Trophoblast cell (in vitro differentiated cells and primary cell): ENCODE measurements at regions not wholly inside any gene's neighbourhood (a gene's known extent, or its start where the extent isn't known, plus 50 kb on each side); places are given as distances from the start of the nearest gene placed in this dataset.

Experiments used
- DNase-seq, 2 donors: peaks; one replicate each; pipeline ENCODE4 v3.0.0-alpha.2; 2016
- H2AFZ ChIP-seq: 2 replicates; pipeline ENCODE4 v1.6.1; 2013; ENCODE audit warnings: low read length, moderate library complexity, mild to moderate bottlenecking; ENCODE audit not compliant: insufficient read depth, poor library complexity
- H2AK5ac ChIP-seq: 2 replicates; pipeline ENCODE4 v1.6.1; 2013; ENCODE audit warnings: mild to moderate bottlenecking, low read length
- H2BK120ac ChIP-seq: 2 replicates; pipeline ENCODE4 v1.6.1; 2013; ENCODE audit warnings: low read length, mild to moderate bottlenecking, moderate library complexity; ENCODE audit not compliant: insufficient read depth, poor library complexity
- H2BK12ac ChIP-seq: 2 replicates; pipeline ENCODE4 v1.6.1; 2013; ENCODE audit warnings: mild to moderate bottlenecking, low read length, moderate library complexity
- H2BK5ac ChIP-seq: 2 replicates; pipeline ENCODE4 v1.6.1; 2013; ENCODE audit warnings: low read length, low read depth, moderate library complexity, mild to moderate bottlenecking; ENCODE audit not compliant: poor library complexity
- H3K14ac ChIP-seq: 2 replicates; pipeline ENCODE4 v1.6.1; 2013; ENCODE audit warnings: mild to moderate bottlenecking, low read length
- H3K18ac ChIP-seq: 2 replicates; pipeline ENCODE4 v1.6.1; 2013; ENCODE audit warnings: mild to moderate bottlenecking, low read length
- H3K23ac ChIP-seq: 2 replicates; pipeline ENCODE4 v1.6.1; 2013; ENCODE audit warnings: low read length
- H3K27ac ChIP-seq: 2 replicates; pipeline ENCODE4 v1.5.1; 2013; ENCODE audit warnings: low read depth, mild to moderate bottlenecking, inconsistent platforms, low read length, moderate library complexity
- H3K27me3 ChIP-seq: 2 replicates; pipeline ENCODE4 v1.6.1; 2013; ENCODE audit warnings: inconsistent platforms, mild to moderate bottlenecking, low read length, moderate library complexity; ENCODE audit not compliant: insufficient read depth
- H3K36me3 ChIP-seq, 2 experiments: 1 replicate in 1 of 2; 2 replicates in 1 of 2; pipeline ENCODE4 v1.6.1; 2013; ENCODE audit warnings: low read length in 2 of 2, mild to moderate bottlenecking in 2 of 2, moderate library complexity in 1 of 2; ENCODE audit not compliant: insufficient read depth in 2 of 2, control insufficient read depth in 1 of 2
- H3K4ac ChIP-seq: 2 replicates; pipeline ENCODE4 v1.6.1; 2013; ENCODE audit warnings: low read depth, mild to moderate bottlenecking, low read length, moderate library complexity
- H3K4me1 ChIP-seq, 2 experiments: 1 replicate in 1 of 2; 2 replicates in 1 of 2; pipeline ENCODE4 v1.6.1; 2013; ENCODE audit warnings: low read length in 2 of 2, mild to moderate bottlenecking in 2 of 2, moderate library complexity in 1 of 2; ENCODE audit not compliant: insufficient read depth in 2 of 2, control insufficient read depth in 1 of 2
- H3K4me2 ChIP-seq: 2 replicates; pipeline ENCODE4 v1.6.1; 2013; ENCODE audit warnings: inconsistent platforms, mild to moderate bottlenecking, low read length, moderate library complexity
- H3K4me3 ChIP-seq: 2 replicates; pipeline ENCODE4 v1.5.1; 2013; ENCODE audit warnings: mild to moderate bottlenecking, low read depth, low read length, inconsistent platforms
- H3K79me1 ChIP-seq: one replicate; pipeline ENCODE4 v1.6.1; 2013; ENCODE audit warnings: low read length
- H3K79me2 ChIP-seq: 2 replicates; pipeline ENCODE4 v1.6.1; 2013; ENCODE audit warnings: low read length, mild to moderate bottlenecking; ENCODE audit not compliant: control insufficient read depth, insufficient read depth, poor library complexity
- H3K9ac ChIP-seq: 2 replicates; pipeline ENCODE4 v1.6.1; 2013; ENCODE audit warnings: mild to moderate bottlenecking, low read length
- H3K9me3 ChIP-seq: 2 replicates; pipeline ENCODE4 v1.6.1; 2013; ENCODE audit warnings: low read depth, mild to moderate bottlenecking, control low read depth, inconsistent platforms, low read length; ENCODE audit not compliant: insufficient read depth
- H4K12ac ChIP-seq: 2 replicates; pipeline ENCODE4 v1.6.1; 2013; ENCODE audit warnings: low read depth, mild to moderate bottlenecking, low read length, moderate library complexity
- H4K8ac ChIP-seq: 2 replicates; pipeline ENCODE4 v1.6.1; 2013; ENCODE audit warnings: low read depth, mild to moderate bottlenecking, low read length, moderate library complexity
- H4K91ac ChIP-seq: one replicate; pipeline ENCODE4 v1.6.1; 2013; ENCODE audit warnings: low read depth, mild to moderate bottlenecking, low read length, moderate library complexity
- WGBS: extraction: QIAGEN DNeasy Blood & Tissue Kit; methylation state at CpG from one replicate; pipeline ENCODE4 v1.1.7; 2013; ENCODE audit warnings: missing lambda C conversion rate; ENCODE audit not compliant: insufficient read length, insufficient coverage; ENCODE audit errors: extremely low coverage; 5-methylcytosine and 5-hydroxymethylcytosine counted together

DNA sequence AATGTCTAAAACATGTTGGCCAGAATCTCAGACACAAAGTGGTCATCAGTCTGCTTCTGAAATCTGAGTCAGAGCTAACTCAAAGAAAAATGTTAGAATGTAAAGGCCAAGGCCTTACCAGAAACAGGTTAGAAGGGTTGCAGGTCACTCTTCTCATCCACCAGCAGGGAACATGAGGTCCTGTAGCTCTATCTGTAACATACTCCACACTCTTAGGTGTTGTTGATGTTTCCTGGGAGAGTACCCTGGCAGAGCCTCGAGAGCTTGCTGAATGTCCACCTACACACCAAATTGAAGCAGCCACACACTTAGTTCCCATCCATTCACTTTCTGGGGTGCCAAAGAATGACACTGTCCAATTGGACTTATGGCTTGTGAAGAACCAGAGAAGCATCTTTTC, 76.6 kb upstream of the INPP4B start:
- H3K4me1 ChIP-seq = no peaks in the 10 kb centered on the region
- H3K27ac ChIP-seq = no peak overlapping the region
- no peak for DNase-seq
- no peak overlapping the region for H3K4me2 ChIP-seq
- no peak overlapping the region for H2AK5ac ChIP-seq
- H3K4ac ChIP-seq = no peak overlapping the region
- H3K9ac ChIP-seq = no peak overlapping the region
- H2BK5ac ChIP-seq = no peak overlapping the region
- H3K9me3 ChIP-seq = no peaks in the 10 kb centered on the region
- H3K23ac ChIP-seq = no peak overlapping the region
- no peaks in the 10 kb centered on the region for H3K79me2 ChIP-seq
- WGBS = no CpG with 5 or more reads among the region's 1 CpG
- H3K79me1 ChIP-seq = no peaks in the 10 kb centered on the region
- no peak overlapping the region for H4K12ac ChIP-seq
- H3K27me3 ChIP-seq = no peaks in the 10 kb centered on the region
- H3K4me3 ChIP-seq = no peak overlapping the region
- H2BK12ac ChIP-seq = no peak overlapping the region
- H2BK120ac ChIP-seq = no peak overlapping the region
- no peak overlapping the region for H3K14ac ChIP-seq
- H3K36me3 ChIP-seq = no peaks in the 10 kb centered on the region
- H3K18ac ChIP-seq = no peak overlapping the region
- H4K8ac ChIP-seq = no peak overlapping the region
- H2AFZ ChIP-seq = no peak overlapping the region
- no peak overlapping the region for H4K91ac ChIP-seq

DNA sequence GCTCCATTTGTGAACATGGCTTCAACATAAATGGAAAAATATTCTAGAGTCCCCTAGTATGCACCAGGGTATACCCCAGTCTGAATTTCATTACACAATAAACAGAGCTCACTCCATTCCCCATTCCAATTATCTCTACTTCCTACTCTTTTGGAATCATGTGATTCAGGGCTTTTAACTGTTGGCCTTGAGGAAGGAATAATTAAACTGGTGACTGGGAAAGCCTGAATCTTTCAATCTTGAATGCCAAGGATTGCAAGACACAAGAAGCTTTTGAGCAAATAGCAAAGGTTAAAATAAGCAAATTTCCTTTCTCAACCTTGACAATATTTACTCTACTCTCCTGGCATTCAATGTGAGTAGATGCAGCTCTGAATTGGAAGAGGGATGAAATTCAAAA, 77.5 kb upstream of the INPP4B start:
- Histone ChIP-seq H3K27me3 (no peaks in the 10 kb centered on the region), H3K4ac (no peak overlapping the region), H3K4me2 (no peak overlapping the region), H4K12ac (no peak overlapping the region), H3K27ac (no peak overlapping the region), H3K14ac (no peak overlapping the region), H3K79me2 (no peaks in the 10 kb centered on the region), H3K9ac (no peak overlapping the region), H3K9me3 (no peaks in the 10 kb centered on the region), H4K91ac (no peak overlapping the region), H2BK12ac (no peak overlapping the region), H3K4me3 (no peak overlapping the region), H3K4me1 (no peaks in the 10 kb centered on the region), H2AK5ac (no peak overlapping the region), H3K36me3 (no peaks in the 10 kb centered on the region), H2AFZ (no peak overlapping the region), H3K23ac (no peak overlapping the region), H3K79me1 (no peaks in the 10 kb centered on the region), H4K8ac (no peak overlapping the region), H3K18ac (no peak overlapping the region), H2BK5ac (no peak overlapping the region), H2BK120ac (no peak overlapping the region)
- no peak for DNase-seq

DNA sequence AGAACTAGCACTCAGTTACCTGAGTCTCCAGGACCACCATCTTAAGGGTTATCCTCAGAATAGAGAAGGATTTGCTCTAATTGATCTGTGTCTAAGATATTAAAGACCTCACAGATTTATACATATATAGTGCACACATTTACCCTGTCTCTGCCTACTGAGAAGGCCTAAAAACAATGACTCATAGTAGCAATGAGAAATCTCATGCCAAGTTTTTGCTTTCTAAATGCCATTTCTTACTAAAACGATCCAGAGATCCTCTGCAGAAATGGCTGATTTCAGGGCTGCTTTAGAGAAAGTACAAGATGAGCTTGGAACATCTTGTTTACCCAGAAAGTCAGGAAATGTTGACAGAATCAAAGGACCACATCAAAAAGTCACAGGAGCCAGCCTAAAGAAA, 79.1 kb upstream of the INPP4B start:
- no peak overlapping the region for H2BK120ac ChIP-seq
- H3K4me3 ChIP-seq = no peak overlapping the region
- H2AK5ac ChIP-seq = no peak overlapping the region
- no CpG with 5 or more reads among the region's 1 CpG for WGBS
- H4K12ac ChIP-seq = no peak overlapping the region
- no peak overlapping the region for H3K9ac ChIP-seq
- no peak overlapping the region for H3K14ac ChIP-seq
- no peak overlapping the region for H4K8ac ChIP-seq
- H4K91ac ChIP-seq = no peak overlapping the region
- no peak overlapping the region for H2AFZ ChIP-seq
- H3K27me3 ChIP-seq = no peaks in the 10 kb centered on the region
- H3K79me1 ChIP-seq = no peaks in the 10 kb centered on the region
- no peak overlapping the region for H3K27ac ChIP-seq
- no peak for DNase-seq
- no peaks in the 10 kb centered on the region for H3K79me2 ChIP-seq
- H3K18ac ChIP-seq = no peak overlapping the region
- H3K4me2 ChIP-seq = no peak overlapping the region
- H3K4me1 ChIP-seq = no peaks in the 10 kb centered on the region
- H3K36me3 ChIP-seq = no peaks in the 10 kb centered on the region
- no peak overlapping the region for H3K4ac ChIP-seq
- no peak overlapping the region for H2BK12ac ChIP-seq
- no peaks in the 10 kb centered on the region for H3K9me3 ChIP-seq
- H3K23ac ChIP-seq = no peak overlapping the region
- H2BK5ac ChIP-seq = no peak overlapping the region

DNA sequence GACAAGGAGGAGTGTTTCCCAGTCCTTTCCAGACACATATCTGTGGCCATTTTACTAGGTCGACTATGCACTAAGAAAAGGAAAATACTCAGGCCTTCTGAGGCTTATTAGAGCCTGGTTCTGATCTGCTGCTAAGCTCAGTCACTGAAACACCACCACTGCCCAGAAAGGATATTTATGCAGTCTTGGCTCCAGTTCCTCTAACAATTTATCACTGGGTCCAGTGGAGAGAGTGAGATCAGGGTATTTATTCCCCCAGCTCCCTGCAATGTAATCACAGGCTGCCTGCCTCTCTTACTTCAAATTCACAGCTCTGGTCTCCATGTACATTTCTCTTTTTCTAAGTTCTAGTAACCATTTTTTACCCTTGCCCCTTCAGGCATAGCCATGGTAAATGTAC, 81.6 kb upstream of the INPP4B start:
- Histone ChIP-seq H3K27ac (no peak overlapping the region), H4K12ac (no peak overlapping the region), H3K79me2 (no peaks in the 10 kb centered on the region), H3K27me3 (no peaks in the 10 kb centered on the region), H3K9ac (no peak overlapping the region), H3K14ac (no peak overlapping the region), H3K4ac (no peak overlapping the region), H2AFZ (no peak overlapping the region), H3K4me1 (no peaks in the 10 kb centered on the region), H4K91ac (no peak overlapping the region), H3K4me3 (no peak overlapping the region), H2AK5ac (no peak overlapping the region), H4K8ac (no peak overlapping the region), H2BK5ac (no peak overlapping the region), H3K9me3 (no peaks in the 10 kb centered on the region), H3K18ac (no peak overlapping the region), H2BK12ac (no peak overlapping the region), H3K23ac (no peak overlapping the region), H3K36me3 (no peaks in the 10 kb centered on the region), H2BK120ac (no peak overlapping the region), H3K79me1 (no peaks in the 10 kb centered on the region), H3K4me2 (no peak overlapping the region)
- WGBS = no CpG with 5 or more reads among the region's 1 CpG
- DNase-seq = no peak

DNA sequence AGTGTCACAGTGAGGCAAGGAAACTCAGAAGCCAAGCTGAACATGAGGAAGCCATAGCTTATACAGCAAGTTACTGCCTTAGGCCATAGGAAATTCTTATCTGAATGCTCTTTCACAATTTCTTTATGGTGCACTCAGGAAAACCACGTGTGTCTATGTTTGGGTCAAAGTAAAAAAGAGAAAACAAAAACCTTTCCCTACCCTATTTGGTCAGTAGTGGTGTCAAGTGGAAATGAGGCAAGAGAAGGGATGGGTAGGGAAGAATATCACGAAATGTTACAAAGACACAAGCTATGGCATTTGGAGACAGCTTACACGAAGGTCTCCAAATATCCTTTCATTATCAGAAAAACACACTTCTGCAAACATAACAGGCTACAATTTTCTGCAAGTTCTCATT, 83.4 kb upstream of the INPP4B start:
- H3K4me3 ChIP-seq = no peak overlapping the region
- H3K79me1 ChIP-seq = no peaks in the 10 kb centered on the region
- no CpG with 5 or more reads among the region's 3 CpGs for WGBS
- H3K79me2 ChIP-seq = no peaks in the 10 kb centered on the region
- no peak overlapping the region for H2AFZ ChIP-seq
- H3K23ac ChIP-seq = no peak overlapping the region
- H3K4me2 ChIP-seq = no peak overlapping the region
- H3K4ac ChIP-seq = no peak overlapping the region
- H2BK120ac ChIP-seq = no peak overlapping the region
- H3K18ac ChIP-seq = no peak overlapping the region
- H3K14ac ChIP-seq = no peak overlapping the region
- no peak overlapping the region for H4K91ac ChIP-seq
- H3K9ac ChIP-seq = no peak overlapping the region
- H3K36me3 ChIP-seq = no peaks in the 10 kb centered on the region
- no peak overlapping the region for H2AK5ac ChIP-seq
- H4K12ac ChIP-seq = no peak overlapping the region
- H2BK5ac ChIP-seq = no peak overlapping the region
- H3K27me3 ChIP-seq = no peaks in the 10 kb centered on the region
- no peaks in the 10 kb centered on the region for H3K4me1 ChIP-seq
- no peak overlapping the region for H2BK12ac ChIP-seq
- H4K8ac ChIP-seq = no peak overlapping the region
- DNase-seq = peak in 1 of 2 donors; percentile 42
- H3K9me3 ChIP-seq = no peaks in the 10 kb centered on the region
- H3K27ac ChIP-seq = no peak overlapping the region
